HG02623 (cell line): ENCODE measurements at regions not wholly inside any gene's neighbourhood (a gene's known extent, or its start where the extent isn't known, plus 50 kb on each side); places are given as distances from the start of the nearest gene placed in this dataset.

Experiments used
- ATAC-seq: cut with Tn5 transposase; IDR thresholded peaks from one replicate; pipeline ENCODE4 v1.9.1; 2021; ENCODE audit warnings: moderate library complexity; ENCODE audit not compliant: unreplicated experiment

GRCh38 chr11:31912808-31913207 is 101.7 kb upstream of the PAX6 start:
- ATAC-seq: no peak

DNA sequence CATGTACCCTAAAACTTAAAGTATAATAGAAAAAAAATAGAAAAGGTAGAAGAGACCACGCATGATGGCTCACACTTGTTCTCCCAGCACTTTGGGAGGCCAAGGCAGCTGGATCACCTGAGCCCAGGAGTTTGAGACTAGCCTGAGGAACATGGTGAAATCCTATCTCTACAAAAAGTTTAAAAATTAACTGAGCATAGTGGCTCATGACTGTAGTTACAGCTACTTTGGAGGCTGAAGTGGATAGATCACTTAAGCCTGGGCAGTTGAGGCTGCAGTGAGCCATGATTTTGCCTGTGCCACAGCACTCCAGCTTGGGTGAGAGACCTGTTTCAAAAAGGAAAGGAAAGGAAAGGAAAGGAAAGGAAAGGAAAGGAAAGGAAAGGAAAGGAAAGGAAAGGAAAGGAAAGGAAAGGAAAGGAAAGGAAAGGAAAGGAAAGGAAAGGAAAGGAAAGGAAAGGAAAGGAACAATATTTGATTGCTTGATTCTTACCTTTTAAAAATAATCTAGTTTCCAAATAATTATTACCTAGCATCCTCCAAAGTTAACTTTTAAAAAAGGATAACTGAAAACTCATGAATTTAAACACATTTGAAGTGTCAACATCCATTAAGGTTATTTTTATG is 99.9 kb upstream of the PAX6 start:
- ATAC-seq: no peak

DNA sequence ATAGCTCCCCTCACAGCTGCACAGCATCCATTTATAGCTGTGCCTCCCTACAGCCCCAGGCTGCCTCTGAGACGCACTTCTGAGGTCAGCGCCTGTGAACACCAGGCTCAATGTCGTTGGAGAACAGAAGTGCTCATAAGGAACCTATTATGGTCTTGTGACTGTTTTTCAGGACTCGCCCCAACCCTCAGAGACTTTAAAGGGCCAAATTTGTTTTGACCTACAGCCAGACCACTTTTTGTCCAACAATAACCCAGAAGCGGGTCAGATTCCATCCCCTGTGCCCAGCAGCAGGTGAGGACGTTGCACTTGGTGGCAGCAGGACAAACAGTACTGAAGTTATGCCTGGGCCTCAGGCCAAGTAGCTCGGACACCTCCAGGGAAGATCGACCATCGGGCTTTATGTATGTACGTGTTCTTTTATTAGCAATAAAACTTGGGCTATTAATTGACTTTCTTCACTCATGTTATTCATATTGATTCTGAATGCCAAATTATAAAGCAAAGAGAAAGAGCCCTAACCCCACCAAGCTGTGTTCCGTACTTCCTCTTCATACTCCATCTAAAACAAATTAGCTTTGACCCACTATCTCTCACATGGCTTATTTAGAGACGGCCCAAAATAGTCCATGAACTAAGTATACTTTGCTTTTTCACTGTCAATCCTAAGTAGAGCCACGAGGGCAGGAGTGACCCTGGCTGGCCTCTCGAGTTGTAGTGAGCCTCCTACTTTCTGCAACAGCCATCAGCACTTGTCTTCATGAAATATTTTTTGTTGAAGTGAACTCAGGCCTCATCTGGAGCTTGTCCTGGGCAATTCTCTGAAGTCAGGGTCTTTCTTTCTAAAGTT is 92.3 kb upstream of the PAX6 start:
- no peak for ATAC-seq

GRCh38 chr11:31902706-31903105 is 91.6 kb upstream of the PAX6 start:
- no peak for ATAC-seq

DNA sequence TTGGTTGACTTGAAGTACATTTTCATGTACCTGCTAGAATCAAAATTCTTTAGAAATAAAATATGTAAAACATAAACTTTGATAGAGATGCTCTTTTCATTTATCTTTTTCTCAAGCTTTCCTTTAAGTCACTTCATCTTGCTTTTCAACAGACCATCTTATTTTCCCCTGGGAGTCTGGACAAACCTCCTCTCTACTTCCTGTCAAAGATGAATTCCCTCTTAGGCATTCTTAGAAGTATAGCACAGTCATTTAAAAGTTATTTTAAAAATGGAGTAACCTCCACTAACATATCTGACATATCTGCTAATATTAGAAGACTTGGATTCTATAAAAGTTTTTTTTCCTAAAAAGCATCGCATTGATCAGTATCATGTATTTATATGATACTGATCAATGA is 84.8 kb upstream of the PAX6 start:
- ATAC-seq: no peak

DNA sequence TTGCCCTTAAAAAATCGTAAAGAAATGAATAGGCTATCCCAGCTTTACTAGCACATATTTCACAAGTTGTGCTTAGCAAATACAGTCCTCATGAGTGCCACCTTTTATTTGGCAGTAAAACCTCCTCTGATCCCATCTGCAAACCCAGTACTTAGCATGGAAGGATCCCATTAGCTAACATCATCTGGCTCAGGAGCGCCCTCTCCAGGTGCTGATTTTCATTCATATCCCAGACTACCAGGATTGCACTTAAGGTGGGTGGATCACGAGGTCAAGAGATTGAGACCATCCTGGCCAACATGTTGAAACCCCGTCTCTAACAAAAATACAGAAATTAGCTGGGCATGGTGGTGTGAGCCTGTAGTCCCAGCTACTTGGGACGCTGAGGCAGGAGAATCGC is 76.1 kb upstream of the PAX6 start:
- ATAC-seq: no peak

DNA sequence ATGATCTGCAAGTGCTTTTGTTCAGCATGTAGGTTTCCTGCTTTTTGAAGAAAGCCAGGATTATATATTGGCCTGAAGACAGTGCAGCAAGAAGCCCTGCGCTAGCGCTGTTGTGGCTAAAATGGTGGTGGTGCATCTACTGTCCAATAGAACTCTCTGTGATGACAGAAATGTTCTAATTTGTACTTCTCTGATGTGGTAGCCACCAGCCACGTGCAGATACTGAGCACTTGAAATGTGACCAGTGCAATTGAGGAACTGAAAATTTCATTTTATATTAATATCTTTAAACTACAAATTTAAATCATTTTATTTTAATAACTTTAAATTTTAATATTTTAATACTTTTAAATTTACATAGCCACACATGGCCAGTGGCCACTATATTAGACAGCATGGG is 73.0 kb upstream of the PAX6 start:
- ATAC-seq: no peak

- ATAC-seq: no peak
Observed at GRCh38 chr11:31883435-31883834, 72.3 kb upstream of the PAX6 start.

- no peak for ATAC-seq
Observed at GRCh38 chr11:31882951-31883392, 71.8 kb upstream of the PAX6 start.

DNA sequence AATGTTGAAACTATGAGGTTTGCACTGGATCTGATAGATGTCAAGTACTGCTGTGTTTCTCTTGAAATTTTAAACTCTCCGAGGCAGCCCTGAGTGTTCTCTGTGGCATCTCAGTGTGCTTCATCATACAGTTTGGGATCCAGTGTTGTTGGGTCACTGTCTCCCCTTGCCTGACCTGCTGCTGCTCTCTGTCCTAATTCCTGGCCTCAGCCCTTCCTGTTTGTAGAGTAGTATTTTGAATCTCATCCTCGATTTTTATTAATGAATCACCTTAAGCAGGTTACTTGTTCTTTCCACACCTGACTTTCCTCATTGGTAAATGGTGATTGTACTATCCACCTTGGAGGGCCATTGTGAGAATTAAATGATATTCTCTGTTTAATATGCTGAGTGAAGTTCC is 70.7 kb upstream of the PAX6 start:
- no peak for ATAC-seq

DNA sequence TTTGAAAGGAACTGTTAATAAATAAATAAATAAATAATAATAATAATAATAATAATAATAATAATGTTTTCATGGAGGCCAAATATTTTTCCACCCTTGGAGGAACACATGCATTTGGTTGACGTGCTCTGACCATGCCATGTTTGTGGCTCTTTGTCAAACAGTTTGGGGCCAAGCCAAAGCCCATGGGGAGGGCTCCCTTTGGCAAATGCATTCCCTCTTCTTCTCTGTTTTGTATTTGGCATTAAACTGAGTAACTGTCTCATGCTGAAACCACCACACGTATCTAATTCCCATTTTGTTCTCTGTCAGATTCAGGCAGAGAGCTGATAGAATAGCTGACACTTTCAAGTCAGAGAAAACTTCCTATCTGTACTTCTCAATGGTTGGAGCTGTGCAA is 68.6 kb upstream of the PAX6 start:
- no peak for ATAC-seq

DNA sequence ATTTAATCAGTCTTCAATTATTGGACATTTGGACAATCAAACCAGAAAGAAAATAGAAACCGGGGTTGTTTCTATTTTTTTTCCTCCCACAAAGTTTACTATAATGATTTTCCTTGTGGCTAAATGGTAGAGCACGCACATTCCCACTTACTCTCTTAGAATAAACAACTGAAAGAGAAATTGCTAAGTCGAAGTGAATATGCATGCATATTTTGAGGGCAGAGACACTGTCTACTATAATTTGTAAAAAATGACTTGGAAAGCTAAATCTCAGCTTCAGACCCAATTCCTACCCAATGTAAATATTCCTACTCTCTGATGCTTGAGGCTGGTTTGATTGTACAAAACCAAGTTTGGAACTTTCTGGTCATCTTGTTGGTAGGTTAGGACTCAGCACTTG is 66.7 kb upstream of the PAX6 start:
- ATAC-seq: no peak

DNA sequence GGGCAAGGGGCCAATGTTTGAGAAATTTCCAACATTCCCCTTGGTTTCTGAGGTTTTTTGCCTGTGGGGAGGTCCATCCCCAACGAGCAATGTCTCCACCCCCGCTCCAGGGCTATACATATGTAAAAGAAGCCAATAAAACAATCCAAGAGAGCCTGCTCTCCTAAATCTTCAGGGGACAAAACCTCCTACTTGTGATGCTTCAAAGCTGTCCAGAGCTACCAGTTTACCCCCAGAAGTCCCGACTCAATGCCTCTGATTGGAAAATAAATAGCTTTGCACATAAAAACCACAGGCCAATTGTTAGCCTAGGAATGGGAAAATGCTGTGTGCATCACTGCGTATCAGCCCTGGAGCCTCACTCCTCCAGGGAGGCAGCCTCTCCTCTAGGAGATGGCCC is 66.0 kb upstream of the PAX6 start:
- no peak for ATAC-seq

- ATAC-seq: no peak
Observed at GRCh38 chr11:31875866-31876560, 64.9 kb upstream of the PAX6 start.

DNA sequence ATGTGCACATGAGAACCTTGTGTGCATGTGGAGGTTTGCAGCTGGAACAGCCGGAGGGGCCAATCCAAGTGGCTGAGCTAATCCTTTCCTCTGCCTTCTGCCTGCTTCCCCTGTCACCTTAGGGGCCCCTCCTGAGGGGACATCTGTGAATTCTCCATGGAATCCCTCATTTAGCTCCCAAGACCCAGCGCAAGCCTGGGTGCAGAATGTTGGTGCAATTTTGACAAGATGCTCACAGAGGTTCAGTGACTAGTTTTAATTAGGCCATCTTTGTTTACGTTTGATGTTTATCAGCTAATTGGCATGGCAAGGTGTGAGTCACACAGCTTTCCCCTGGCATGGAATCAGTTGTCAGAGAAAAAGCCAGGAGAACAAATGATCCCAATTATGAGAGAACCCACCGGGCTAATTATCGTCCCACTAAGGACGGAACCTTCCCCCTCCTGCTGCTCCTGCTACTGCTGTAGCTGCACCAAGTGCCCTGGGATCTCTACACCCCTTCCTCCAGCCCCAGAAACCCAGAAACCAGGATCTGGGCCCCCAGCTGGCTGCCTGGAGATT is 63.6 kb upstream of the PAX6 start:
- ATAC-seq: no peak

DNA sequence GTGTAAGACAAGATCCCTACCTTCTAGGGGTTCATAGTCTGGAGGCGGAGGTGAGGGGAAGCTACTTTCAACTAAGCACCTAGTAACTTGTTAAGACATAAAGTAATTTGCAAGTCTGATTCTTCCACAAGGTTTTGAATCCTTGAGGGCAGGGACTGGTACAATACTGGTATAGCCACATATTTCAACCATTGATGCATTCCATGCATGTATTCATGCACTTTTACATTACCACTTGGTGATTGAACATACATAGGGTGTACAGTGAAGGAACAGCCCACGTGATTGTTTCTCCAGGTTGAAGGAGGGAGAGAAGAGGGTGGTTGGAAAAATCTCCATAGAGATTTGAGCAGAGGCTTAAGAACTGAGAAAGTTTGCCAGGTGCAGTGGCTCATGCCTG is 62.0 kb upstream of the PAX6 start:
- ATAC-seq: no peak

DNA sequence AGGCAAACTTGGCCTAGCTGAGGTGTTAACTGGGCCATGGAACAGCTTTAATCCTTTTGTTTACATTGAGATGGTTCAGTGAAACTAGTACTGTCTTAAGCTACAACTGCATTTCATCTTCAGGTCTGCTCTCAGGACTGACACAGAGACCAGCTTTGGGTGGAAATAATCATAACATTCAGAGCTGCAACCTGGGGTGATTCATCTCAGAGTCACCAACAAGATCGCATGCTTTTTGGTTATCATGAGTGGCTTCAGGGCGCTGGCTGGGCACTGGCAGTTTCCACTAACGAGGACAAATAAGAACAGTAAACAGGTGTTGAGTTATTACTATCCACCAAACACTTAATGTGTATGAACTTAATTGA is 60.9 kb upstream of the PAX6 start:
- no peak for ATAC-seq

DNA sequence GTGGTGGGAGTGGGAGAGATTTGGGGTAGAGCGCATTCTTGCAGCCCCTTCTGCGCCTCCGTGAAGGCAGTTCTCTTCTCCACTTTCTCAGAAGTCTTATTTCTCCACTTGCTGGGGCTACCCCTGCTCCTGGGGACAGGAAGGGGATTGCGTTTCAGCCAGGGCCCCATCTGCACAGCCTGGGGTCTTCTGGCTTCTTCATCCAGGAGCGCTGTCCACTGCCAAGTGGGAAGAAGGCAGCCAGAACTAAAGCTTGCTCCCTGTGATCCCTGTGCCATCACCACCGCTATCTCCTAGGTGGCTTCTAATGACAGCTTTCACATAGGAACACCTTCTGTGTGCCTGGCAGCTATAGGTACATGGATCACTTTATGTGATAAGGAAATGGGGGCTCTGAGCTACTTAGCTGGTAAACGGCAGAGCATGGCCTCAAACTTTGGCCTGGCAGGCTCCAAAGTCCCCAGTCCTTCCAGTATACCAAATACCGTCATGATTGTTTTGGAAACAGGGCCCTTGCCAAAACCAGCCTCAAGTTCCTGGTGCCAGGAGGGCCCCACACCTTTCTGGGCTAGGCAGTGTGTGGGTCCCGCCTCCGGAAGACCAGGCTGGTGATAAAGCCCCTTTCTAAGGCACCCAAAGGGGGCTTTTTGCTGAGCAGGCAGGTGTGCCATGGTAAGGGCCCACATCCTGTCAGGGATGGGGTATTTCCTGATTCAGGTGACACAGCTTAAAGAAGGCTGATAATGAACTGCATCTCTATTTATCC is 60.4 kb upstream of the PAX6 start:
- ATAC-seq: no peak

DNA sequence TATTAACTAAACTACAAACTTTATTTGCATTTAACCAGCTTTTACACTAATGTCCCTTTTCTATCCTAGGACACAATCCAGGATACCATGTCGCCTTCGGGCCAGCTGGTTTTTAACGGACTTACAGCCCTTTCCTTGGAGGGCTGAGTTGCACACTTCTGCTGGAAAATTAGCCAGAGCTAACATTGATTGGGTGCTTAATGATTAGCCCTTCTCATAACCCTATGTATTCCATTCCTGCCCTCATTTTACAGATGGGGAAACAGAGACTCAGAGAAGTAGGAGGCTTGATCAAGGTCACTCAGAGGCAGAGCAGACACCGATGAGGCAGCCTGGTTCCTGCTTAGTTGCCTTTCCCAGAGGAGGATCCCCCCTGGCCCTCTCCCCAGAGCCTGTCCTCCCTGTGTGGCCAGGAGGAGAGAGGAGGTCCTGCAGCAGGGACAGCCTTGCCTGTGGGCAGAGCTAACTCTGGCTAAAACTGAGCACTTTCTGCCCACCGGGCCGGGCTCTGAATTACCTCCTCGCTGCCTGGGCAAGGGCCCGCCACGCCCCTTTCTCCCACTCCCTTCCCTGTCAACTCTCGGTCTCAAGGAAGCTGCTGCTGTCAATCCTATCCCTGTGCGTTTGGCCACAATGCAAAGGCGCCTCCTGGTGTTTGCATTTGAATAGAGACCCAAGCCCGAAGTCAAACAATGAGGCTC is 59.6 kb upstream of the PAX6 start:
- ATAC-seq: no peak

GRCh38 chr11:31869986-31870385 is 58.9 kb upstream of the PAX6 start:
- no peak for ATAC-seq
